ENCODE measurements at regions not wholly inside any gene's neighbourhood (a gene's known extent, or its start where the extent isn't known, plus 50 kb on each side); places are given as distances from the start of the nearest gene placed in this dataset.

DNA sequence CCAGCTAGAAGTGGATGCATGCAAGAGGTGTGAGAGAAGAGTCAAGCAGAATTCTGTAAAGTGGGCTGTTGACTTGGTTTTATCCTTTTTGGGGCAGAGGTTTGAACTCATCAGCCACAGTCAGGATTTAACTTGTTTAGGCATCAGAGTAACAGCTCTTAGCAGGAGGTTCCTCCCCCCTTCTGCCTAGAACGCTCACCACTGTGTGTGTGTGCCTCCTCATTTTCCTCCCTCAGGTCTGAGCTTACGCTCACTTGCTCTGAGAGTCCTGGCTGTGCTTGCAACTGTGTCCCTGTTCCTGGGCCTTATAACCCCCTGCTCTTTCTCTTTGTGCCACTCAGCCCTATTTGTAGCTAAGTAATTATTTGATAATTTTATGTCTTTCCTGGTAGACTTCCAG lies 167.9 kb downstream of the TMEM182 start:
- Histone ChIP-seq H3K27me3 (ENCODE audit: insufficient read depth, poor library complexity, severe bottlenecking) (no peaks in the 10 kb centered on the region), H3K4me3 (ENCODE audit: severe bottlenecking) (no peak overlapping the region), H3K27ac (ENCODE audit: poor library complexity, severe bottlenecking) (no peak overlapping the region), H3K9me3 (ENCODE audit: severe bottlenecking) (no peaks in the 10 kb centered on the region), H3K36me3 (ENCODE audit: low read depth) (no peaks in the 10 kb centered on the region), H3K4me1 (ENCODE audit: insufficient read depth, poor library complexity, severe bottlenecking) (no peaks in the 10 kb centered on the region)
- ATAC-seq (ENCODE audit: low read depth) = no peak
- TF ChIP-seq, protein P1, sequence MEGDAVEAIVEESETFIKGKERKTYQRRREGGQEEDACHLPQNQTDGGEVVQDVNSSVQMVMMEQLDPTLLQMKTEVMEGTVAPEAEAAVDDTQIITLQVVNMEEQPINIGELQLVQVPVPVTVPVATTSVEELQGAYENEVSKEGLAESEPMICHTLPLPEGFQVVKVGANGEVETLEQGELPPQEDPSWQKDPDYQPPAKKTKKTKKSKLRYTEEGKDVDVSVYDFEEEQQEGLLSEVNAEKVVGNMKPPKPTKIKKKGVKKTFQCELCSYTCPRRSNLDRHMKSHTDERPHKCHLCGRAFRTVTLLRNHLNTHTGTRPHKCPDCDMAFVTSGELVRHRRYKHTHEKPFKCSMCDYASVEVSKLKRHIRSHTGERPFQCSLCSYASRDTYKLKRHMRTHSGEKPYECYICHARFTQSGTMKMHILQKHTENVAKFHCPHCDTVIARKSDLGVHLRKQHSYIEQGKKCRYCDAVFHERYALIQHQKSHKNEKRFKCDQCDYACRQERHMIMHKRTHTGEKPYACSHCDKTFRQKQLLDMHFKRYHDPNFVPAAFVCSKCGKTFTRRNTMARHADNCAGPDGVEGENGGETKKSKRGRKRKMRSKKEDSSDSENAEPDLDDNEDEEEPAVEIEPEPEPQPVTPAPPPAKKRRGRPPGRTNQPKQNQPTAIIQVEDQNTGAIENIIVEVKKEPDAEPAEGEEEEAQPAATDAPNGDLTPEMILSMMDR (IDR thresholded peaks at IDR 0.05; ENCODE audit: poor library complexity, severe bottlenecking) = no peak
- no peak for DNase-seq (ENCODE audit: low spot score)

DNA sequence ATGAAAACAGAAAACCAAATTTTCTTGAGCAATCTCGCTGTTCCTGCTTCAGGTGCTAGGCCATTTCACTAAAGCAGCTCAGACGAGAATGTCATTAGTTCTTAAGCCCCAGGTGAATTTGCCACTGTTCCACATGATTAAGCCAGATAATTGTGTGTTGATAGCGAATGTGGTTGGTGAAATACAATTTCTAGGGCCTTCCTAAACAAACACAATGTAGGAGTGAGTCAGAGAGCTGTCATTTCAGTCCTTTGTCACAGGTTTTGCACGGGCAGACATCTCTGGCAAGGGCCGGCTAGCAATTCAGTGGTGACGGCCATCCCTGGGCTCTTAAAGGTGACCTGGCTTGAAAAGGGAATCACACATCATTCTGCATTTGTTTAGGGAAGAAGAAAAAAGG lies 170.7 kb downstream of the TMEM182 start:
- no peak overlapping the region for H3K4me3 ChIP-seq (ENCODE audit: severe bottlenecking)
- H3K27ac ChIP-seq (ENCODE audit: poor library complexity, severe bottlenecking) = no peak overlapping the region
- H3K27me3 ChIP-seq (ENCODE audit: insufficient read depth, poor library complexity, severe bottlenecking) = no peaks in the 10 kb centered on the region
- H3K36me3 ChIP-seq (ENCODE audit: low read depth) = no peaks in the 10 kb centered on the region
- no peaks in the 10 kb centered on the region for H3K4me1 ChIP-seq (ENCODE audit: insufficient read depth, poor library complexity, severe bottlenecking)
- DNase-seq (ENCODE audit: low spot score) = no peak
- TF ChIP-seq, protein P1 (IDR thresholded peaks at IDR 0.05; ENCODE audit: poor library complexity, severe bottlenecking) = no peak
- ATAC-seq (ENCODE audit: low read depth) = no peak
- H3K9me3 ChIP-seq (ENCODE audit: severe bottlenecking) = no peaks in the 10 kb centered on the region

DNA sequence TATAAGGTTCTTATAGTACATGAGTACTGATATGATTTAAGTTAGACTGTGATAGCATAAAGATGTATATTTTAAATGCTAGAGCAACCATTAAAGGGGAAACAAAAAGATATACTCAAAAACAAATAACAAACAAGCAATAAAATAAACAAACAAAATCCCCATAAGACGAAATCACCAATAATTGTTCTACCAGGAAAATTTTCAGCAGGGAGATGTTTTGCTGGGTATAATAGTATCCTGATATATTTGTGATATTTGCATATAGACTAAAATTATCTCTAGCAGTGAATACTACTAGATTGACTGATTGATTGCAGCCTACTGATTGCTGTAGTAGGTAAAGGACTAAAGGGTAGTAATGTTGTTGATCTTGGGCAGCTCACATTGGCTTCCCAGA lies 177.4 kb downstream of the TMEM182 start:
- Histone ChIP-seq H3K27me3 (ENCODE audit: insufficient read depth, poor library complexity, severe bottlenecking) (no peaks in the 10 kb centered on the region), H3K9me3 (ENCODE audit: severe bottlenecking) (no peaks in the 10 kb centered on the region), H3K4me1 (ENCODE audit: insufficient read depth, poor library complexity, severe bottlenecking) (no peaks in the 10 kb centered on the region), H3K4me3 (ENCODE audit: severe bottlenecking) (no peak overlapping the region), H3K36me3 (ENCODE audit: low read depth) (no peaks in the 10 kb centered on the region), H3K27ac (ENCODE audit: poor library complexity, severe bottlenecking) (no peak overlapping the region)
- no peak for ATAC-seq (ENCODE audit: low read depth)
- DNase-seq (ENCODE audit: low spot score) = no peak
- TF ChIP-seq, protein P1 (IDR thresholded peaks at IDR 0.05; ENCODE audit: poor library complexity, severe bottlenecking) = no peak

DNA sequence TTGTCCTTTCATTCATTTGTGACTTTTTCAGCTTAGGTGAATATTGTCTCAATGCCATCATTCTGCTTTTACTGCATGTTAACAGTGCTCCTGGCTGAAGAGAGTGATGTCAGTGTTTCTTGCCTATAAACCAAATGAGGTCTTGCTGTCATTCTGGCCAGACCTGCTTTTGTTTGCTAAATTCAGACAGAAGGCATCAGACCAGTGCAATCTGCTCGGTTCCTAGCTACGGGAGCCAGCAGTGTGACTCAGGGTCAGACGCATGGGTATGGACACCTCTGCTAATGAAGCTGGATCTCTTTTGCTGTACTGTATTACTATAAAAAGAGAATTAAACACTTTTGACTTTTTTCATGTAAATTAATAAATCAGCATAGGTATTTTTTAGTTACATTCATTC lies 178.9 kb downstream of the TMEM182 start:
- Histone ChIP-seq H3K27me3 (ENCODE audit: insufficient read depth, poor library complexity, severe bottlenecking) (no peaks in the 10 kb centered on the region), H3K27ac (ENCODE audit: poor library complexity, severe bottlenecking) (no peak overlapping the region), H3K4me1 (ENCODE audit: insufficient read depth, poor library complexity, severe bottlenecking) (no peaks in the 10 kb centered on the region), H3K9me3 (ENCODE audit: severe bottlenecking) (no peaks in the 10 kb centered on the region), H3K36me3 (ENCODE audit: low read depth) (no peaks in the 10 kb centered on the region), H3K4me3 (ENCODE audit: severe bottlenecking) (no peak overlapping the region)
- DNase-seq (ENCODE audit: low spot score) (no peak), ATAC-seq (ENCODE audit: low read depth) (no peak)
- TF ChIP-seq, protein P1 (IDR thresholded peaks at IDR 0.05; ENCODE audit: poor library complexity, severe bottlenecking) = no peak

DNA sequence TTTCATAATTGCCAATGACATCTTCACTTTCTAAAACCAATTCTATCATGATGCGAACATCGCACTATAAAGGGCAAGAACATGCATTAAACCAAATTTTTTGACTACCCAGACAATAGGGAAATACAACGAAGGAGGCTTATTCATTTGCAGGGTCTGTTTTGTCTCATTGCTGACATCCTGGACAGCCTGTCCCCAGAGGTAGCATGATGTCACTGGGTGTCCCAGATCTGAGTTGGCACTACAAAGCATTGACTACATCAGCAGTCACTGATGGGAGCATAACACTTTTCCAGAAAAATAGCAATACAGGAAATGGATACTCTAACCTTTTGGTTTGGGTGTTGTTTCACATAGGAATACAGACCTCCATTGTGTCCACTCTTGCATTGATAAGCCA lies 180.3 kb downstream of the TMEM182 start:
- no peaks in the 10 kb centered on the region for H3K36me3 ChIP-seq (ENCODE audit: low read depth)
- H3K4me3 ChIP-seq (ENCODE audit: severe bottlenecking) = no peak overlapping the region
- no peaks in the 10 kb centered on the region for H3K4me1 ChIP-seq (ENCODE audit: insufficient read depth, poor library complexity, severe bottlenecking)
- no peaks in the 10 kb centered on the region for H3K9me3 ChIP-seq (ENCODE audit: severe bottlenecking)
- H3K27ac ChIP-seq (ENCODE audit: poor library complexity, severe bottlenecking) = no peak overlapping the region
- no peak for ATAC-seq (ENCODE audit: low read depth)
- no peaks in the 10 kb centered on the region for H3K27me3 ChIP-seq (ENCODE audit: insufficient read depth, poor library complexity, severe bottlenecking)
- no peak for DNase-seq (ENCODE audit: low spot score)
- TF ChIP-seq, protein P1 (IDR thresholded peaks at IDR 0.05; ENCODE audit: poor library complexity, severe bottlenecking) = no peak
